Smooth muscle cell (in vitro differentiated cells): ENCODE measurements at regions not wholly inside any gene's neighbourhood (a gene's known extent, or its start where the extent isn't known, plus 50 kb on each side); places are given as distances from the start of the nearest gene placed in this dataset.

Experiments used
- DNase-seq: peaks from one replicate; lab custom pipeline; 2025; ENCODE audit not compliant: unreplicated experiment; lab: John Stamatoyannopoulos, UW
- H2AFZ ChIP-seq: fragments of 200-600 bp; sonication (generic); 2 replicates; pipeline ENCODE4 v1.6.0; 2016; ENCODE audit warnings: antibody characterized with exemption, low read depth, mild to moderate bottlenecking
- H3F3A ChIP-seq: fragments of 200-600 bp; sonication (generic); 2 replicates; pipeline ENCODE4 v1.6.0; 2017; ENCODE audit warnings: antibody characterized with exemption, low read depth
- H3K27ac ChIP-seq: fragments of 200-600 bp; sonication (generic); 2 replicates; pipeline ENCODE4 v1.5.1; 2016; ENCODE audit warnings: low read depth, mild to moderate bottlenecking
- H3K27me3 ChIP-seq: fragments of 200-600 bp; sonication (generic); 2 replicates; pipeline ENCODE4 v1.6.1; 2016; ENCODE audit warnings: low read depth, mild to moderate bottlenecking
- H3K36me3 ChIP-seq: fragments of 200-600 bp; sonication (generic); 2 replicates; pipeline ENCODE4 v1.5.1; 2016; ENCODE audit warnings: low read depth
- H3K4me1 ChIP-seq: fragments of 200-600 bp; sonication (generic); 2 replicates; pipeline ENCODE4 v1.5.1; 2016; ENCODE audit warnings: low read depth
- H3K4me2 ChIP-seq: fragments of 200-600 bp; sonication (generic); 2 replicates; pipeline ENCODE4 v1.6.0; 2016; ENCODE audit warnings: mild to moderate bottlenecking
- H3K4me3 ChIP-seq: fragments of 200-600 bp; sonication (generic); 2 replicates; pipeline ENCODE4 v1.5.1; 2016; ENCODE audit warnings: mild to moderate bottlenecking
- H3K79me2 ChIP-seq: fragments of 200-600 bp; sonication (generic); 2 replicates; pipeline ENCODE4 v1.6.0; 2016; ENCODE audit warnings: low read depth, mild to moderate bottlenecking
- H3K9ac ChIP-seq: fragments of 200-600 bp; sonication (generic); 2 replicates; pipeline ENCODE4 v1.6.0; 2016; ENCODE audit warnings: low read depth
- H3K9me3 ChIP-seq: fragments of 200-600 bp; sonication (generic); replicated peaks from 2 replicates; pipeline ENCODE4 v1.5.1; 2016; ENCODE audit warnings: low read depth
- H4K20me1 ChIP-seq: fragments of 200-600 bp; sonication (generic); 2 replicates; pipeline ENCODE4 v1.6.0; 2016; ENCODE audit warnings: low read depth
- CTCF ChIP-seq: fragments of 200-600 bp; sonication (generic); IDR thresholded peaks from 2 replicates; pipeline ENCODE4 v1.5.1; 2017; ENCODE audit warnings: borderline replicate concordance, mild to moderate bottlenecking, antibody characterized with exemption; ENCODE audit not compliant: insufficient read depth, poor library complexity, severe bottlenecking
- WGBS: methylation state at CpG from one replicate; pipeline ENCODE4 v1.1.7; 2016; ENCODE audit warnings: low lambda C conversion rate; 5-methylcytosine and 5-hydroxymethylcytosine counted together

- Histone ChIP-seq H3K4me3 (no peak overlapping the region), H3F3A (no peaks in the 10 kb centered on the region), H3K27ac (no peak overlapping the region), H4K20me1 (no peaks in the 10 kb centered on the region), H3K4me1 (no peaks in the 10 kb centered on the region), H3K36me3 (no peaks in the 10 kb centered on the region), H3K4me2 (no peak overlapping the region), H3K9ac (no peak overlapping the region), H3K79me2 (no peaks in the 10 kb centered on the region), H3K27me3 (no peaks in the 10 kb centered on the region), H2AFZ (no peak overlapping the region), H3K9me3 (no peaks in the 10 kb centered on the region)
- DNase-seq, result no peak
- TF ChIP-seq CTCF, result no peak
- 97% methylated on average over 3 of the region's 3 CpGs for WGBS
These were observed 465.3 kb downstream of the REEP3 start for GRCh38 chr10:63986536-63986935.

GRCh38 chr10:63987212-63987611, 466.0 kb downstream of the REEP3 start:
- no peak overlapping the region for H3K9ac ChIP-seq
- H3K27me3 ChIP-seq, result no peaks in the 10 kb centered on the region
- 54% methylated on average over 2 of the region's 2 CpGs for WGBS
- H3K36me3 ChIP-seq, result no peaks in the 10 kb centered on the region
- H3K79me2 ChIP-seq, result no peaks in the 10 kb centered on the region
- no peaks in the 10 kb centered on the region for H3F3A ChIP-seq
- H2AFZ ChIP-seq, result no peak overlapping the region
- H3K27ac ChIP-seq, result no peak overlapping the region
- no peak overlapping the region for H3K4me3 ChIP-seq
- H4K20me1 ChIP-seq, result no peaks in the 10 kb centered on the region
- H3K4me1 ChIP-seq, result no peaks in the 10 kb centered on the region
- no peak for TF ChIP-seq CTCF
- no peak for DNase-seq
- no peaks in the 10 kb centered on the region for H3K9me3 ChIP-seq
- no peak overlapping the region for H3K4me2 ChIP-seq

- no peaks in the 10 kb centered on the region for H3K9me3 ChIP-seq
- H3K9ac ChIP-seq, result no peak overlapping the region
- H3K27ac ChIP-seq, result no peak overlapping the region
- no peak overlapping the region for H2AFZ ChIP-seq
- H3K4me3 ChIP-seq, result no peak overlapping the region
- H3K27me3 ChIP-seq, result no peaks in the 10 kb centered on the region
- WGBS, result 89% methylated on average over 7 of the region's 7 CpGs
- no peaks in the 10 kb centered on the region for H3K36me3 ChIP-seq
- H3K4me1 ChIP-seq, result no peaks in the 10 kb centered on the region
- DNase-seq, result no peak
- no peaks in the 10 kb centered on the region for H3K79me2 ChIP-seq
- H3K4me2 ChIP-seq, result no peak overlapping the region
- no peak for TF ChIP-seq CTCF
- H4K20me1 ChIP-seq, result no peaks in the 10 kb centered on the region
- no peaks in the 10 kb centered on the region for H3F3A ChIP-seq
These were observed 473.2 kb downstream of the REEP3 start for GRCh38 chr10:63994371-63994770.

- H3K4me1 ChIP-seq, result no peaks in the 10 kb centered on the region
- H3K9me3 ChIP-seq, result no peaks in the 10 kb centered on the region
- no peaks in the 10 kb centered on the region for H3K79me2 ChIP-seq
- H3K27me3 ChIP-seq, result no peaks in the 10 kb centered on the region
- DNase-seq, result no peak
- H3F3A ChIP-seq, result no peaks in the 10 kb centered on the region
- no peak overlapping the region for H3K9ac ChIP-seq
- H3K36me3 ChIP-seq, result no peaks in the 10 kb centered on the region
- no peak overlapping the region for H3K4me3 ChIP-seq
- no peaks in the 10 kb centered on the region for H4K20me1 ChIP-seq
- H3K27ac ChIP-seq, result no peak overlapping the region
- TF ChIP-seq CTCF, result no peak
- no peak overlapping the region for H3K4me2 ChIP-seq
- WGBS, result 94% methylated on average over 8 of the region's 8 CpGs
- no peak overlapping the region for H2AFZ ChIP-seq
These were observed 486.0 kb downstream of the REEP3 start for GRCh38 chr10:64007157-64007556.
